ENCODE measurements at regions not wholly inside any gene's neighbourhood (a gene's known extent, or its start where the extent isn't known, plus 50 kb on each side); places are given as distances from the start of the nearest gene placed in this dataset.
"Not testable (repeated sequence)": the region's sequence is repeated elsewhere in the genome, so short reads cannot be mapped to it uniquely, and the experiment has no call there.

DNA sequence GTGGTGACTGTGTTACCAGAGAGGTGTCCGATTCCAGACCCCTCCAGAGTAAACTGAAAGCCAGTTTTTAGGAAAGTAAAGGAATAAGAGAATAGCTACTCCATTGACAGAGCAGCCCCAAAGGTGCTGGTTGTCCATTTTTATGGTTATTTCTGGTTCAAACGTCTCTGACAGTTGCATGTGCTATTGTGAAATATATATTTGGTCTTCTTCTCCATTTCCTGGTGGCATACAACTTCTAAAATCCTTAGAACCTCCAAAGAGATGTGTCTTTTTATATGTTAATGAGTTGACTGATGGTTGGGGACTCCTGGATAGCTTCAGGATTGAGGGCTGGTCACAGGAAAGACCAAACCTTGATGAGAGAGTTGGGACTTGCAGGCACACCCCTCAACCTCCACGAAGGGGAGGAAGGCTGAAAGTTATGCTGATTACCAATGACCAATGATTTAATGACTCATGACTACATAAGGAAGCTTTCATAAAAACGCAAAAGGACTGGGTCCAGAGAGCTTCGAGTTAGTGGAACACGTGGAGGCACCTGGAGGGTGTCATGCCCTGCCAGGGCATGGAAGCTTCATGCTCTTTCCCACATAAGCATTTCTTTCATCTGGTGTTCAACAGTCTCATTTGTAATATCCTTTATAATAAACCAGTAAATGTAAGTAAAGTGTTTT lies 100.7 kb downstream of the SLC16A1 start:
- POLR2A ChIA-PET = no interaction called here
- Mint-ChIP-seq H3K36me3 (ENCODE audit: low read depth) (no peaks in the 10 kb centered on the region), H3K27ac (no peak overlapping the region), H3K4me3 (no peak overlapping the region), H3K9me3 (no peaks in the 10 kb centered on the region), H3K27me3 (peaks cover 31% of the 10 kb centered on the region), H3K4me1 (no peaks in the 10 kb centered on the region)
- DNase-seq (no peak), ATAC-seq (ENCODE audit: low read depth) (no peak)
- intact Hi-C loops (cut with micrococcal nuclease) = no loop called here
- CTCF ChIA-PET = no interaction called here
- TF ChIP-seq, protein P1, sequence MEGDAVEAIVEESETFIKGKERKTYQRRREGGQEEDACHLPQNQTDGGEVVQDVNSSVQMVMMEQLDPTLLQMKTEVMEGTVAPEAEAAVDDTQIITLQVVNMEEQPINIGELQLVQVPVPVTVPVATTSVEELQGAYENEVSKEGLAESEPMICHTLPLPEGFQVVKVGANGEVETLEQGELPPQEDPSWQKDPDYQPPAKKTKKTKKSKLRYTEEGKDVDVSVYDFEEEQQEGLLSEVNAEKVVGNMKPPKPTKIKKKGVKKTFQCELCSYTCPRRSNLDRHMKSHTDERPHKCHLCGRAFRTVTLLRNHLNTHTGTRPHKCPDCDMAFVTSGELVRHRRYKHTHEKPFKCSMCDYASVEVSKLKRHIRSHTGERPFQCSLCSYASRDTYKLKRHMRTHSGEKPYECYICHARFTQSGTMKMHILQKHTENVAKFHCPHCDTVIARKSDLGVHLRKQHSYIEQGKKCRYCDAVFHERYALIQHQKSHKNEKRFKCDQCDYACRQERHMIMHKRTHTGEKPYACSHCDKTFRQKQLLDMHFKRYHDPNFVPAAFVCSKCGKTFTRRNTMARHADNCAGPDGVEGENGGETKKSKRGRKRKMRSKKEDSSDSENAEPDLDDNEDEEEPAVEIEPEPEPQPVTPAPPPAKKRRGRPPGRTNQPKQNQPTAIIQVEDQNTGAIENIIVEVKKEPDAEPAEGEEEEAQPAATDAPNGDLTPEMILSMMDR (IDR thresholded peaks at IDR 0.05) = no peak

DNA sequence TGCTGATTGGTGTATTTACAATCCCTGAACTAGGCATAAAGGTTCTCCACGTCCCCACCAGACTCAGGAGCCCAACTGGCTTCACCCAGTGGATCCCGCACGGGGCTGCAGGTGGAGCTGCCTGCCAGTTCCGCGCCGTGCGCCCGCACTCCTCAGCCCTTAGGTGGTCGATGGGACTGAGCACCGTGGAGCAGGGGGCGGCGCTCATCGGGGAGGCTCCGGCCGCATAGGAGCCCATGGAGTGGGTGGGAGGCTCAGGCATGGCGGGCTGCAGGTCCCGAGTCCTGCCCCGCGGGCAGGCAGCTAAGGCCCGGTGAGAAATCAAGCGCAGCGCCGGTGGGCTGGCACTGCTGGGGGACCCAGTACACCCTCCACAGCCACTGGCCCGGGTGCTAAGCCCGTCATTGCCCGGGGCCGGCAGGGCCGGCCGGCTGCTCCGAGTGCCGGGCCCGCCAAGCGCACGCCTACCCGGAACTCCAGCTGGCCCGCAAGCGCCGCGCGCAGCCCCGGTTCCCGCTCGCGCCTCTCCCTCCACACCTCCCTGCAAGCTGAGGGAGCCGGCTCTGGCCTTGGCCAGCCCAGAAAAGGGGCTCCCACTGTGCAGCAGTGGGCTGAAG lies 101.5 kb downstream of the SLC16A1 start:
- DNase-seq; intact Hi-C loops (cut with micrococcal nuclease); H3K4me3 Mint-ChIP-seq; H3K4me1 Mint-ChIP-seq; H3K36me3 Mint-ChIP-seq (ENCODE audit: low read depth); H3K27ac Mint-ChIP-seq; ATAC-seq (ENCODE audit: low read depth); CTCF ChIA-PET; POLR2A ChIA-PET; H3K9me3 Mint-ChIP-seq: not testable (repeated sequence)
- H3K27me3 Mint-ChIP-seq = peaks cover 33% of the 10 kb centered on the region

DNA sequence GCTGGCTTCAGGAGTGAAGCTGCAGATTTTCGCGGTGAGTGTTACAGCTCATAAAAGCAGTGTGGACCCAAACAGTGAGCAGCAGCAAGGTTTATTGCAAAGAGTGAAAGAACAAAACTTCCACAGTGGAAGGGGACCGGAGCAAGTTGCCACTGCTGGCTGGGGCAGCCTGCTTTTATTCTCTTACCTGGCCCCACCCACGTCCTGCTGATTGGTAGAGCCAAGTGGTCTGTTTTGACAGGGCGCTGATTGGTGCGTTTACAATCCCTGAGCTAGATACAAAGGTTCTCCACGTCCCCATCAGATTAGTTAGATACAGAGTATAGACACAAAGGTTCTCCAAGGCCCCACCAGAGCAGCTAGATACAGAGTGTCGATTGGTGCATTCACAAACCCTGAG lies 102.1 kb downstream of the SLC16A1 start:
- ATAC-seq (ENCODE audit: low read depth); H3K27ac Mint-ChIP-seq; CTCF ChIA-PET; H3K36me3 Mint-ChIP-seq (ENCODE audit: low read depth); H3K4me3 Mint-ChIP-seq; H3K9me3 Mint-ChIP-seq; H3K4me1 Mint-ChIP-seq; POLR2A ChIA-PET; intact Hi-C loops (cut with micrococcal nuclease); DNase-seq: not testable (repeated sequence)
- H3K27me3 Mint-ChIP-seq = peaks cover 35% of the 10 kb centered on the region

DNA sequence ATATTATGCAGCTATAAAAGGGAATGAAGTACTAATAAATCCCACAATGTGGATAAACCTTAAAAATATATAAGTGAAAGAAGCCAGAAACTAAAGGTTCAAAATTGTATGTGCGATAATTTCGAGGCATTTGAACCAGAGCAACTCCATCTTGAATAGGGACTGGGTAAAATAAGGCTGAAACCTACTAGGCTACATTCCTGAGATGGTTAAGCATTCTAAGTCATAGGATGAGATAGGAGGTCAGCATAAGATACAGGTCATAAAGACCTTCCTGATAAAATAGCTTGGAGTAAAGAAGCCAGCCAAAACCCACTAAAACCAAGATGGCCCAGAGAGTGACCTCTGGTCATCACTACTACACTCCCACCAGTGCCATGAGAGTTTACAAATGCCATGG lies 103.1 kb downstream of the SLC16A1 start:
- ATAC-seq (ENCODE audit: low read depth) = no peak
- H3K4me3 Mint-ChIP-seq = no peak overlapping the region
- no peak for DNase-seq
- peaks cover 35% of the 10 kb centered on the region for H3K27me3 Mint-ChIP-seq
- no peaks in the 10 kb centered on the region for H3K9me3 Mint-ChIP-seq
- no peak overlapping the region for H3K27ac Mint-ChIP-seq
- peaks cover 2% of the 10 kb centered on the region for H3K4me1 Mint-ChIP-seq
- POLR2A ChIA-PET = no interaction called here
- CTCF ChIA-PET = no interaction called here
- intact Hi-C loops (cut with micrococcal nuclease) = no loop called here
- H3K36me3 Mint-ChIP-seq (ENCODE audit: low read depth) = no peaks in the 10 kb centered on the region
- TF ChIP-seq, protein P1 (IDR thresholded peaks at IDR 0.05) = no peak

DNA sequence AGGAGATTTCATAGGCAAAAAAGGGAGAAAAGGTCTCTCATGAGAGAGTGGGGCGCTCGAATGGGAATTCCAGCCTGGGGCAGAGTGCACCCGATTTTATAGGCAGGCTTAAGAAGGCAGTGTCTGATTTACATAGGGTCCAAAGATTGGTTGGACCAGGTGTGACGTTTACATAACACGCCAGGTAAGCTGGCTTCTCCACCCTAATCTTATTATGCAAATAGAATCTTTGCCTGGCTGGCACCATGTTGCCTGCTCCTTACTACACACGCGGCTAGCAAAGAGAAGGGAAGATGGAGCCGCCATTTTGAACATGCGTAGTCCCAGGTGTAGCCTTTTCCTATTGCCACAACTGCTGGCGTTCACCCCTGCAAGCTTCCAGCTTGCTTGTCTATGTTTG lies 103.7 kb downstream of the SLC16A1 start:
- Mint-ChIP-seq H3K36me3 (ENCODE audit: low read depth) (no peaks in the 10 kb centered on the region), H3K4me1 (peaks cover 2% of the 10 kb centered on the region), H3K4me3 (no peak overlapping the region), H3K27me3 (peaks cover 35% of the 10 kb centered on the region), H3K27ac (no peak overlapping the region), H3K9me3 (no peaks in the 10 kb centered on the region)
- ChIA-PET POLR2A (no interaction called here), CTCF (no interaction called here)
- TF ChIP-seq, protein P1 (IDR thresholded peaks at IDR 0.05) = no peak
- ATAC-seq (ENCODE audit: low read depth) (no peak), DNase-seq (no peak)
- intact Hi-C loops (cut with micrococcal nuclease) = no loop called here

DNA sequence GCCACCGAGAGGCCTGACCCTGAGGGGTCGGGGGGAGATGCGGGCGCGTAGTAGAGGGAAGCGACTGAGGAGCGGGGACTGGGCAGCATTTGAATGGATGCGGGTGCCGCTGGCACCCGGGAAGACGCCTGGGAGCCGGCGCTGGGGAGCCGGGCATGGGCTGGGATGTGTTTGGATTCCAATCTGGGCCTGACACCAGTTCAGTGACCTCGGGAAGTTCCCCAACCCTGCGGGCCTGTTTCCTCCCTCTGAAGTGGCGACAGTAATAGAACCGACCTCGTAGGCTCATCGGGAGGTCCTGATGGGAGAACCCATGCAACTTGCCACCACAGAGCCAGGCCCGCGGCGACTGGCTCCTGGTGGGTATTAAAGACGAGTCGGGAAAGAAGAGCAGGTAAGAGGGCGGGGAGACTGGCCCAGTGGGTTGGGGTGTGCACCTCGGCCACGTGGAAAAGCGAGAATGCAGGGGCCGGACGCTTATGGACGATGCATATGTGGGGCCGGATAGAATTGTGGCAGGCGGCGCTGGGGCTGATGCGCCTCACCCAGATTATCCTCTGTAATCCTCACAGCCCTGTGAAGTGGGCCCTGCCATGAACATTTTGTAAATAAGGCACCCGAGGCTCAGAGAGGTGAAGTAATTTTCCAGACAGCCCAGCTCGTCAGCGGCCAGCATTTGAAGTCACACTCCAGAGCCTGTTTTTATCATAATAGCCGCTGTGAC lies 105.8 kb downstream of the SLC16A1 start:
- no peak overlapping the region for H3K27ac Mint-ChIP-seq
- ATAC-seq (ENCODE audit: low read depth) (no peak), DNase-seq (no peak)
- POLR2A ChIA-PET = no interaction called here
- H3K27me3 Mint-ChIP-seq = peaks cover 31% of the 10 kb centered on the region
- intact Hi-C loops (cut with micrococcal nuclease) = no loop called here
- H3K9me3 Mint-ChIP-seq = no peaks in the 10 kb centered on the region
- peak overlapping the region; percentile 28 for H3K4me3 Mint-ChIP-seq
- no peaks in the 10 kb centered on the region for H3K36me3 Mint-ChIP-seq (ENCODE audit: low read depth)
- CTCF ChIA-PET = no interaction called here
- peaks cover 2% of the 10 kb centered on the region for H3K4me1 Mint-ChIP-seq
- TF ChIP-seq, protein P1 (IDR thresholded peaks at IDR 0.05) = no peak

All from activated B cell treated with CpG ODN at 0.5 μM for 24 hours (primary cell).